ENCODE measurements at regions not wholly inside any gene's neighbourhood (a gene's known extent, or its start where the extent isn't known, plus 50 kb on each side); places are given as distances from the start of the nearest gene placed in this dataset.
"Not testable (repeated sequence)": the region's sequence is repeated elsewhere in the genome, so short reads cannot be mapped to it uniquely, and the experiment has no call there.

DNA sequence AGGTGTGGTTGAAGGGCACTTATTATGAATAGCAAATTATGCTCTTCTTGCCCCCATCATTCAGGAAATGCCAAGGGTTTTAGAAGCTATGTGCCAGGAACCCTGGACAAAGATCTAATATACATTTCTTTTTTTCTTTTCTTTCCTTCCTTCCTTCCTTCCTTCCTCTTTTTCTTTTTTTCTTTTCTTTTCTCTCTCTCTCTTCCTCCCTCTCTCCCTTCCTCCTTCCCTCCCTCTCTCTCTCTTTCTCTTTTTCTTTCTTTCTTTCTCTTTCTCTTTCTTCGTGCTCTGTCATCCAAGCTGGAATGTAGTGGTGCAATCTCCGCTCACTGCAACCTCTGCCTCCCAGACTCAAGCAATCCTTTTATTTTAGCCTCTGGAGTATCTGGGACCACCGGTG is 66.1 kb upstream of the CSRP2 start:
- Histone ChIP-seq H3K4me3 (no peak overlapping the region), H3K36me3 (no peaks in the 10 kb centered on the region), H3K9ac (no peak overlapping the region), H3K27ac (no peak overlapping the region), H3K9me3 (no peaks in the 10 kb centered on the region), H3K4me2 (no peak overlapping the region), H4K20me1 (no peaks in the 10 kb centered on the region), H3K4me1 (no peaks in the 10 kb centered on the region), H3K27me3 (no peaks in the 10 kb centered on the region)
- TF ChIP-seq Cebpa-rat (IDR thresholded peaks at IDR 0.05): no peak

DNA sequence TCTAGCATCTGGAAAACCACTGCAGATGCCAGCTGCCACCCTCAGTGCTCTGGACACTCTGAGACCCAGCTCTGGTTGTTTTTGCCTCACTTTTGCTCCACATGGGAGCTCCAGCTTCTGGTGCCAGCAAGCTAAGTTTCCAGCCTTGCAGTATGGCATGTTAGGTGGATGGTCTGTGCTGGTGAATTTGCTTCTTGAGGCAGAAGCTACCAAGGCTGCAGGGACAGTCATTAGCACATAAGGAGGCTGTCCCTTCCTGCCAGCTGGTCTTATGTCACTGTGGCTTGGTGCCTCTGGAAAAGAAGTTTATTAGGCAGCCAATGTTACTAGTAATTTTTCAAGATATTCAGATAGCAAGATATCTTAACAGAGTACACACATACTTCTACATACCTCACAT is 64.2 kb upstream of the CSRP2 start:
- H3K4me1 ChIP-seq: no peaks in the 10 kb centered on the region
- H3K36me3 ChIP-seq: no peaks in the 10 kb centered on the region
- H4K20me1 ChIP-seq: no peaks in the 10 kb centered on the region
- TF ChIP-seq Cebpa-rat (IDR thresholded peaks at IDR 0.05): no peak
- no peak overlapping the region for H3K4me3 ChIP-seq
- no peaks in the 10 kb centered on the region for H3K9me3 ChIP-seq
- no peak overlapping the region for H3K27ac ChIP-seq
- no peaks in the 10 kb centered on the region for H3K27me3 ChIP-seq
- no peak overlapping the region for H3K4me2 ChIP-seq
- no peak overlapping the region for H3K9ac ChIP-seq

DNA sequence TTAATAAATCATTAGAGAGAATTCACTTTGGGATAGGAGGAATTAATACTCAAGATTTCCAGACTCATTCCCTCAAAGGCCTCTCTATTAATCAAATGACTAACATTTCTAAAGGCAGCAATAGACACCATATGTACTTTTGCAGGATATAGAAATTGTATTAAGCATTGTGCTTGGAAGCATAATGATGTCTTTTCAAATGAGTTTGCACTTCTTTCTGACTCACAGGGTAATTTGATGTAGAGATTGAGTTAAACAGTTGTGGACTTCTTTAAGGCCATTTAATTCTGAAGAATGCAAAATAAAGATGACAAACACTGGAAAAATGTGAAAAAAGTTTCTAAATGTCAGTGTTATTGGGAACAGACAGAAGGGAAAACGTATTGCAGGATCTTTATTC is 63.4 kb upstream of the CSRP2 start:
- no peak overlapping the region for H3K4me3 ChIP-seq
- H3K4me2 ChIP-seq: no peak overlapping the region
- no peaks in the 10 kb centered on the region for H3K36me3 ChIP-seq
- TF ChIP-seq Cebpa-rat (IDR thresholded peaks at IDR 0.05): no peak
- H3K27ac ChIP-seq: no peak overlapping the region
- H3K9ac ChIP-seq: no peak overlapping the region
- H4K20me1 ChIP-seq: no peaks in the 10 kb centered on the region
- no peaks in the 10 kb centered on the region for H3K9me3 ChIP-seq
- H3K4me1 ChIP-seq: no peaks in the 10 kb centered on the region
- H3K27me3 ChIP-seq: no peaks in the 10 kb centered on the region

DNA sequence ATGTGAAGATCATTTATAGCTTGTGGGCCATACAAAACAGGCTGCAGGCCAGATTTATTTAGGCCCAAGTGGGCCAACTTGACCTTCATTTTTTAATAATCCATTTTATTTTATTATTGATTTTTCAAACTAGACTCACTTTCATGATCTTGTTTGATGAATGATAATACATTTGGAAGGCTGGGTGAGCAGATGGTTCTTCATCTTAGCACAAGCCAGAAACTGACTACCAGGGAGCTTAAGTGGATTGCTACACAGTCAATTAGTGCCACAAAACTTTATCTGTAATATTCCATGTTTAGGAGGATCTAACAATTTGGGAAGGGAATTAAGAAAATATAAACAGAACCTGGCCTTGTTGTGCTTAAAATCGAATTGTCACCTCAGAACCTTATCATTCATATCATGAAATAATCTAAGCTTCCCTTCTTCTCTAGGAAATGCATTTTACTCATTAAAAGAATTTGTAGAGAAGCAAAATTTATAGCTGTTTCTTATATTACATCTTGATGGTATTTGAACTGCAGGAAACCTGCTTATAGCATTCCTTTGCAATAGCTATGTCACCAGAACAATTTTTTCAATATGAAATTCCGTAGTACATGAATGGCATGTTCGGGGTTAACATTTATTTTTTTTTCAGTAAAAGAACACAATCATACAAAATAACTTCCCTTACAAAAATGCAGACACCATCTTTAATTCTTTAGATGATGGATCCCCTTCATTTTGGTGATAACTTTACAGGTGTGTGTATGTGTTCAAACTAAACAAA is 62.0 kb upstream of the CSRP2 start:
- peaks cover 7% of the 10 kb centered on the region; the same call in 1 of the 2 replicates for H3K4me1 ChIP-seq
- TF ChIP-seq Cebpa-rat (IDR thresholded peaks at IDR 0.05): no peak
- no peaks in the 10 kb centered on the region for H3K9me3 ChIP-seq
- H3K27ac ChIP-seq: no peak overlapping the region
- no peaks in the 10 kb centered on the region for H3K27me3 ChIP-seq
- H3K4me3 ChIP-seq: no peak overlapping the region
- H3K9ac ChIP-seq: no peak overlapping the region
- no peaks in the 10 kb centered on the region for H3K36me3 ChIP-seq
- no peak overlapping the region for H3K4me2 ChIP-seq
- H4K20me1 ChIP-seq: no peaks in the 10 kb centered on the region

DNA sequence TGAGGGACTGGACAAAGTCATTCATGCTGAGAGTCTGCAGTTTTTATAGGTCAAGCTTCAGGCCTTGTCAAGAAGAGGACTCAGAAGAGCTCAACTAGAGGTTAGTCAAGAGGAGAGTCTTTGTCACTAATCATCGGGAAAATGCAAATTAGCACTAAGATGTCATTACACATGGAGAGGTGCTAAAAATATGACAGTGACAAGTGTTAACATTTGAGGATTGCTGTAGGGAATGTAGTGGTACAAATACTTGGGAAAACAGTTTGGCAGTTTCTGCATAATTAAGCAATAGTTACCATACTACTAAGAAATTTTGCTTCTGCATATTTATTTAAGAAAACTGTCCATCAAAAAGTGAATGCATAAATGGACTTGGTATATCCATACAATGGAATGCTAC is 60.9 kb upstream of the CSRP2 start:
- Histone ChIP-seq H4K20me1 (no peaks in the 10 kb centered on the region), H3K27ac (no peak overlapping the region), H3K4me3 (no peak overlapping the region), H3K27me3 (no peaks in the 10 kb centered on the region), H3K4me2 (no peak overlapping the region), H3K9ac (no peak overlapping the region), H3K4me1 (peaks cover 7% of the 10 kb centered on the region; the same call in 1 of the 2 replicates), H3K36me3 (no peaks in the 10 kb centered on the region), H3K9me3 (no peaks in the 10 kb centered on the region)
- TF ChIP-seq Cebpa-rat (IDR thresholded peaks at IDR 0.05): no peak

DNA sequence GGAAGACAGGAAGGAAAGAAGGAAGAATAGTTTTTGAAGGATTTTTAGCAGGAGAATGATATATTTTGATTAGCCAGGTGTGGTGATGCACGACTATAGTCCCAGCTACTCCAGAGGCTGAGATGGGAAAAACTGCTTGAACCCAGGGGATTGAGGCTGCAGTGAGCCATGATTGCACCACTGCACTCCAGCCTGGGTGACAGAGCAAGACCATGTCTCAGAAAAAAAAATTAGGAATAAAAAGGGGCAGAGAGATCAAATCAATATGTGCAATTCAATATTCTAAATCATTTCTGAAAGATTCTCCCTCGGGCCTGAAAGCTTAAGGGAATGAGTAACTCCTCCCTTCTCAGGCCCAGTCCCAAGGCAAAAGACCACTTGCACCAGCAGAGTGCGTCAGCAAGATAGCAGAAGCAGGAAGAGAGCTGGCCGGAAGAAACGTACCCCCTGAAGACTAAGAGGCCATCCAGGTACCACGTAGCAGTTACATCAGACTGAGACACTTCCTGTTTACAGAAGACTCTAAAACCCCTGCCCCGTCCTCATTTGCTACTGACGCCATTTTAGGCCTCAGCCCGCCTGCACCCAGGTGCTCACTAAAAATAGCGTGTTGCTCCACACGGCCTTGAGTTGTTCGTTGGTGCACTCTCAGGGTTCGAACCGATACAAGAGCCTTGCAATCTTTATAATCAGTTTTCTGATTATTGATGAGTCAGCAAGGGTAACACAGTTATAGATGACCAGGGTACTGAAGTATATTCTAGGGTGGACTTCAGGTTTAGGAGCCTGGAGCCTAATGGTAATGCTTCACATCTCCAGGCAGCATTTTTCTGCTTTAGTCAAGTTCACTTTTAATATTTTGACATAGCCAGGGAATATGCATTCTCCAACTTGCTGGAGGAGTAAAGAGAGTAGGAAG is 57.7 kb upstream of the CSRP2 start:
- Histone ChIP-seq H3K4me1 (peaks cover 7% of the 10 kb centered on the region; the same call in 1 of the 2 replicates), H3K4me3 (no peak overlapping the region), H3K36me3 (no peaks in the 10 kb centered on the region), H3K27ac (no peak overlapping the region), H3K9me3 (peaks cover 4% of the 10 kb centered on the region; the same call in 1 of the 2 replicates), H4K20me1 (no peaks in the 10 kb centered on the region), H3K4me2 (0 out of 2 replicates have a peak overlapping the region, but pooled peaks have one; percentile 1), H3K9ac (no peak overlapping the region), H3K27me3 (no peaks in the 10 kb centered on the region)
- TF ChIP-seq Cebpa-rat (IDR thresholded peaks at IDR 0.05): no peak

DNA sequence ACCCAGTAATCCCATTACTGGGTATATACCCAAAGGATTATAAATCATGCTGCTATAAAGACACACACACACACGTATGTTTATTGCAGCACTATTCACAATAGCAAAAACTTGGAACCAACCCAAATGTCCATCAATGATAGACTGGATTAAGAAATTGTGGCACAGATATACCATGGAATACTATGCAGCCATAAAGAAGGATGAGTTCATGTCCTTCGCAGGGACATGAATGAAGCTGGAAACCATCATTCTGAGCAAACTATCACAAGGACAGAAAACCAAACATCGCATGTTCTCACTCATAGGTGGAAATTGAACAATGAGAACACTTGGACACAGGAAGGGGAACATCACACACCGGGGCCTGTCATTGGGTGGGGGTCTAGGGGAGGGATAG is 54.6 kb upstream of the CSRP2 start:
- H3K4me1 ChIP-seq, H3K9ac ChIP-seq, H3K27ac ChIP-seq, H3K27me3 ChIP-seq, H3K4me3 ChIP-seq, H4K20me1 ChIP-seq, H3K4me2 ChIP-seq, H3K9me3 ChIP-seq, H3K36me3 ChIP-seq: not testable (repeated sequence)

DNA sequence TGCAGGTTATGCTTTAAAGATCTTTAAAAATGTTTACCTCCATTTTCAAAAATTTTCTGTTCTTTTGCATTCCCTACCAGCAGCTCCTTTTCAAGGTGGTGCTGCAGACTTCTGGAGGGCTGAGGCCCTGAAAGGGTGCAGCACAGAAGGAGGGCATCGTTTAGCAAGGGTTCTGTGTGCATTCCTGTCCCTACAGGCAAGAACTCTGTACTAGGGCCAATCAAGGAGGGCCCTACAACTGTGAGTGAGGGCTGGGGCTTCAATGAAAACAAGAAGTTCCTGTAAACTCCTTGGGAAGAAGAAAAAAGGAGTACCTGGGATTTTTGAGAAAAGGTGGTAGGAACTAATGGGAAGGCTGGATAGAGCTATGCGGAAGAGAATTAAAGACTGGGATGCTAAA is 50.7 kb upstream of the CSRP2 start:
- H3K36me3 ChIP-seq: no peaks in the 10 kb centered on the region
- no peak overlapping the region for H3K4me3 ChIP-seq
- no peaks in the 10 kb centered on the region for H3K27me3 ChIP-seq
- no peak for TF ChIP-seq Cebpa-rat (IDR thresholded peaks at IDR 0.05)
- no peaks in the 10 kb centered on the region for H4K20me1 ChIP-seq
- H3K9ac ChIP-seq: no peak overlapping the region
- H3K9me3 ChIP-seq: peaks cover 4% of the 10 kb centered on the region; the same call in 1 of the 2 replicates
- no peaks in the 10 kb centered on the region for H3K4me1 ChIP-seq
- H3K4me2 ChIP-seq: no peak overlapping the region
- H3K27ac ChIP-seq: no peak overlapping the region
